HuH-7 (cell line): ENCODE measurements at regions not wholly inside any gene's neighbourhood (a gene's known extent, or its start where the extent isn't known, plus 50 kb on each side); places are given as distances from the start of the nearest gene placed in this dataset.

ENCODE experiments used
- DNase-seq: peaks from one replicate; pipeline ENCODE4 v3.0.0; 2011; ENCODE audit warnings: low spot score

- DNase-seq = no peak
These were observed 58.9 kb upstream of the ID2 start for GRCh38 chr2:8622924-8623465.

- no peak for DNase-seq
These were observed 58.3 kb upstream of the ID2 start for GRCh38 chr2:8623576-8623957.

- no peak for DNase-seq
These were observed 57.8 kb upstream of the ID2 start for GRCh38 chr2:8623958-8624591.

- no peak for DNase-seq
These were observed 56.9 kb upstream of the ID2 start for GRCh38 chr2:8624855-8625398.

- peak; percentile 54 for DNase-seq
These were observed 56.2 kb upstream of the ID2 start for GRCh38 chr2:8625399-8626300.

- DNase-seq = no peak
These were observed 55.3 kb upstream of the ID2 start for GRCh38 chr2:8626572-8626971.

- DNase-seq = peak; percentile 84
These were observed 54.7 kb upstream of the ID2 start for GRCh38 chr2:8627019-8627691.

GRCh38 chr2:8627692-8628085 lies 54.2 kb upstream of the ID2 start:
- peak; percentile 76 for DNase-seq

GRCh38 chr2:8628179-8628865 lies 53.5 kb upstream of the ID2 start:
- DNase-seq = no peak

GRCh38 chr2:8628866-8629209 lies 53.0 kb upstream of the ID2 start:
- no peak for DNase-seq

GRCh38 chr2:8629402-8629801 lies 52.5 kb upstream of the ID2 start:
- no peak for DNase-seq

- DNase-seq = no peak
These were observed 51.0 kb upstream of the ID2 start for GRCh38 chr2:8630676-8631464.

GRCh38 chr2:8631465-8632005 lies 50.3 kb upstream of the ID2 start:
- no peak for DNase-seq
